Neural crest cell (in vitro differentiated cells): ENCODE measurements at regions not wholly inside any gene's neighbourhood (a gene's known extent, or its start where the extent isn't known, plus 50 kb on each side); places are given as distances from the start of the nearest gene placed in this dataset.

ENCODE experiments used
- DNase-seq: peaks from one replicate; pipeline ENCODE4 v3.0.0; 2021; ENCODE audit warnings: low read depth, mixed read lengths, low spot score
- H3K27ac Mint-ChIP-seq: one replicate; pipeline ENCODE4 v1.8.0; 2021; ENCODE audit warnings: mild to moderate bottlenecking, mixed read lengths; ENCODE audit not compliant: unreplicated experiment
- H3K27me3 Mint-ChIP-seq: 2 replicates; pipeline ENCODE4 v1.8.0; 2021; ENCODE audit warnings: low read depth, mild to moderate bottlenecking, mixed read lengths
- H3K36me3 Mint-ChIP-seq: 2 replicates; pipeline ENCODE4 v1.8.0; 2021; ENCODE audit warnings: low read depth, mild to moderate bottlenecking, mixed read lengths
- H3K4me1 Mint-ChIP-seq: 2 replicates; pipeline ENCODE4 v1.8.0; 2021; ENCODE audit warnings: mixed read lengths
- H3K4me3 Mint-ChIP-seq: one replicate; pipeline ENCODE4 v1.8.0; 2021; ENCODE audit warnings: mild to moderate bottlenecking, mixed read lengths
- H3K9me3 Mint-ChIP-seq: 2 replicates; pipeline ENCODE4 v1.8.0; 2021; ENCODE audit warnings: mixed read lengths
- TF ChIP-seq, protein P1 (sequence below): fragments of 200-600 bp; sonication (generic); conservative IDR thresholded peaks from 2 replicates; pipeline ENCODE4 v1.5.0; 2021; ENCODE audit warnings: antibody characterized with exemption, mild to moderate bottlenecking

DNA sequence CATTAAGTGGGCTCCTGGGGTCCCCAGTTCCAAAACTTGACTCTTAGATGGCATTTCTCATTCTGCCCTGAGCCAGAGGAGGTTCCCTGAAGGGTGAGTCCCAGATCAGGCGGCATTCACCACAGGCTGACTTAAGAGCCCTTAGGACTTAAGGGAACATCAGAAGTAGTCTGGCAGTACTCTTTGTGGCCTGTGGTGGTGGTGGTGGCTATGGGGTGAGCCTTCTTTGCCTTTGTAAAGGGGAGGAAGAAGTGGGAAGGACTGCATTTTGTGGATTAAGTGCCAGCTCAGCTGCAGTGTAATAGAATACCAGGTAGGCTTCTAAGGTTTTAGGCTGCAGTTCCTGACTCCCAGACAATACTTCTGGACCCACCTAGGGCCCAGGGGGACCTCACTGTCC is 186.5 kb upstream of the KCTD3 start:
- no peak for DNase-seq
- peak overlapping the region; percentile 31 for H3K27ac Mint-ChIP-seq

DNA sequence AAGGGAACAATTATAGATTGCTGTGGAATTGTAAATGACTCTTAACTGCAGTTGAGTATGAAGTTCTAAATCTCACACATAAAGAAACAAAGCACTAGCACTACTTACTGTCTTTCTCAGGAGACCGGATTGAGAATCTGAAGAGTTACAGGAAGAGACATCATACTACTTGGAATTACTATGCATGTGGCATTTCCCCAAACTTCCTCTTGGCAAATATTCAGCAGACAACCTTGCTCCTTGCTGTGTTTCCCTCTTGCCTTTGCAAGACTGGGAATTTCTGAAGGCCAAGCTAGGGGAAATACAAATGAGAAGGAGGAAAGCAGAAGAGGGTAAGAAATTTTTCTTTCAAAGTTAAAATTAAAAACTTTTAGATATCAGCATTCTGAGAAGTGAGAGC is 173.6 kb upstream of the KCTD3 start:
- Mint-ChIP-seq H3K36me3 (peaks cover 5% of the 10 kb centered on the region), H3K9me3 (peaks cover 11% of the 10 kb centered on the region), H3K27ac (no peak overlapping the region), H3K4me3 (no peak overlapping the region), H3K4me1 (no peaks in the 10 kb centered on the region), H3K27me3 (no peaks in the 10 kb centered on the region)
- DNase-seq = no peak
- TF ChIP-seq, protein P1, sequence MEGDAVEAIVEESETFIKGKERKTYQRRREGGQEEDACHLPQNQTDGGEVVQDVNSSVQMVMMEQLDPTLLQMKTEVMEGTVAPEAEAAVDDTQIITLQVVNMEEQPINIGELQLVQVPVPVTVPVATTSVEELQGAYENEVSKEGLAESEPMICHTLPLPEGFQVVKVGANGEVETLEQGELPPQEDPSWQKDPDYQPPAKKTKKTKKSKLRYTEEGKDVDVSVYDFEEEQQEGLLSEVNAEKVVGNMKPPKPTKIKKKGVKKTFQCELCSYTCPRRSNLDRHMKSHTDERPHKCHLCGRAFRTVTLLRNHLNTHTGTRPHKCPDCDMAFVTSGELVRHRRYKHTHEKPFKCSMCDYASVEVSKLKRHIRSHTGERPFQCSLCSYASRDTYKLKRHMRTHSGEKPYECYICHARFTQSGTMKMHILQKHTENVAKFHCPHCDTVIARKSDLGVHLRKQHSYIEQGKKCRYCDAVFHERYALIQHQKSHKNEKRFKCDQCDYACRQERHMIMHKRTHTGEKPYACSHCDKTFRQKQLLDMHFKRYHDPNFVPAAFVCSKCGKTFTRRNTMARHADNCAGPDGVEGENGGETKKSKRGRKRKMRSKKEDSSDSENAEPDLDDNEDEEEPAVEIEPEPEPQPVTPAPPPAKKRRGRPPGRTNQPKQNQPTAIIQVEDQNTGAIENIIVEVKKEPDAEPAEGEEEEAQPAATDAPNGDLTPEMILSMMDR = no peak

More for the DNA sequence above, 186.5 kb upstream of the KCTD3 start:
- H3K4me1 Mint-ChIP-seq = peaks cover 4% of the 10 kb centered on the region
- no peaks in the 10 kb centered on the region for H3K27me3 Mint-ChIP-seq
- TF ChIP-seq, protein P1 = no peak
- no peak overlapping the region for H3K4me3 Mint-ChIP-seq
- H3K36me3 Mint-ChIP-seq = no peaks in the 10 kb centered on the region
- H3K9me3 Mint-ChIP-seq = no peaks in the 10 kb centered on the region

DNA sequence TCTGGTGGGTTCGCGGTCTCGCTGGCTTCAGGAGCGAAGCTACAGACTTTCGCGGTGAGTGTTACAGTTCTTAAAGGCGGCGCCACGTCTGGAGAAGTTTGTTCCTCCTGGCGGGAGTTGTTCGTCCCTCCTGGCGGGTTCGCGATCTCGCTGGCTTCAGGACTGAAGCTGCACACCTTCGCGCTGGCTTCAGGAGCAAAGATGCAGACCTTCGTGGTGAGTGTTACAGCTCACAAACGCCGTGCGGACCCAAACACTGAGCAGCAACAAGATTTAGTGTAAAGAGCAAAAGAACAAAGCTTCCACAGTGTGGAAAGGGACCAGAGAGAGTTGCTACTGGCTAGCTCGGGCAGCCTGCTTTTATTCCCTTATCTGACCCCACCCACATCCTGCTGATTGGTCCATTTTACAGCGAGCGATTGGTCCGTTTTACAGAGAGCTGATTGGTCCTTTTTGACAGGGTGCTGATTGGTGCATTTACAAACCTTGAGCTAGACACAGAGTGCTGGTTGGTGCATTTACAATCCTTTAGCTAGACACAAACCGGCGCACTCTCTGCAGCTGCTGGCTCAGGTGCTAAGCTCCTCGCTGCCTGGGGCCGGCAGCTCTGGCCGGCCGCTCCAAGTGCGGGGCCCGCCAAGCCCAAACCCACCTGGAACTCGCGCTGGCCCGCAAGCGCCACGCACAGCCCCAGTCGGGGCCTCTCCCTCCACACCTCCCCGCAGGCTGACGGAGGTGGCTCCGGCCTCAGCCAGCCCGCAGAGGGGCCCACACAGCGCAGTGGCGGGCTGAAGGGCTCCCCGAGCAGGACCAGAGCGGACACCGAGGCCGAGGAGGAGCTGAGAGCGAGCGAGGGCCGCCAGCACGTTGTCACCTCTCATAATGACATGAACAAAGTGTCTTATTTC is 172.8 kb upstream of the KCTD3 start:
- TF ChIP-seq, protein P1 = no peak
- no peaks in the 10 kb centered on the region for H3K27me3 Mint-ChIP-seq
- no peak for DNase-seq
- peaks cover 5% of the 10 kb centered on the region for H3K36me3 Mint-ChIP-seq
- no peak overlapping the region for H3K4me3 Mint-ChIP-seq
- H3K9me3 Mint-ChIP-seq = peaks cover 11% of the 10 kb centered on the region
- no peaks in the 10 kb centered on the region for H3K4me1 Mint-ChIP-seq
- H3K27ac Mint-ChIP-seq = no peak overlapping the region

DNA sequence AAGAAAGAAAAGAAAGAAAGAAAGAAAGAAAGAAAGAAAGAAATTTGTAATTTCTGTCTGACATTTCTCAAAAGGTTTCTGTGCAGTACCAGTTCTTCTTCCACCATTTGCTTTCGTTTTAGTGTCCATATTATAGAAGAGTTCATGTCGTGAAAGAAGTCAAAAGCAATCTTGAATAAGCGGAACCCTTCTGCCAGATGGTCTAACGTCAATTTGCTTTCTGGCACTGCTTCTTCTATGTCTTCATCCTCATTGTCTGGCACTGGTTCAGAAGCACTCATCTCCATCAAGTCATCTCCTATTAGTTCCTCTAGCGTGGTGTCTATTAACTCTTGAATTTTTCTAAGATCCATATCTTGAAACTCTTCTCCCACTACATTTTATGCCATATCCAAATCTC is 170.0 kb upstream of the KCTD3 start:
- H3K4me3 Mint-ChIP-seq = no peak overlapping the region
- TF ChIP-seq, protein P1 = no peak
- DNase-seq = no peak
- no peaks in the 10 kb centered on the region for H3K27me3 Mint-ChIP-seq
- no peaks in the 10 kb centered on the region for H3K4me1 Mint-ChIP-seq
- no peak overlapping the region for H3K27ac Mint-ChIP-seq
- peaks cover 11% of the 10 kb centered on the region for H3K9me3 Mint-ChIP-seq
- H3K36me3 Mint-ChIP-seq = peaks cover 2% of the 10 kb centered on the region

DNA sequence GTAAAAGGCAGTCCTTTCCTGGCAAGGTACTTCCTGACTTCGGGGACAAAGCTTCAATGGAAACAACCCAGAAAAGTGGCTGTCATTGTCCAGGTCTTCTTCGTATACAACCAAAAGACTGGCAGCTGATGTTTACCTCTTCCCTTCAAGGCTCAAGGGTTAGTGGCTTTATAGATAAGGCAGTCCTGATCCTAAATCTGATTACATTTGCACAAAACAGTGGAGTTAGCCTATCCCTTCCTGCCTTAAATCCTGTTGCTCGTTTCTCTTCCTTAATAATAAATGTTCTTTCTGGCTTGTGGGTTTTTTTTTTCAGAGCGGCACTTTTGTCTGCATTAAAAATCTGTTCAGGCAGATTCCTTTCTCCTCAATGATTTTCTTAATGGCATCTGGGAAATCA is 169.3 kb upstream of the KCTD3 start:
- Mint-ChIP-seq H3K4me1 (no peaks in the 10 kb centered on the region), H3K36me3 (peaks cover 2% of the 10 kb centered on the region), H3K4me3 (no peak overlapping the region), H3K27me3 (no peaks in the 10 kb centered on the region), H3K9me3 (peaks cover 7% of the 10 kb centered on the region), H3K27ac (no peak overlapping the region)
- TF ChIP-seq, protein P1 = no peak
- no peak for DNase-seq
